ENCODE measurements at regions not wholly inside any gene's neighbourhood (a gene's known extent, or its start where the extent isn't known, plus 50 kb on each side); places are given as distances from the start of the nearest gene placed in this dataset.

DNA sequence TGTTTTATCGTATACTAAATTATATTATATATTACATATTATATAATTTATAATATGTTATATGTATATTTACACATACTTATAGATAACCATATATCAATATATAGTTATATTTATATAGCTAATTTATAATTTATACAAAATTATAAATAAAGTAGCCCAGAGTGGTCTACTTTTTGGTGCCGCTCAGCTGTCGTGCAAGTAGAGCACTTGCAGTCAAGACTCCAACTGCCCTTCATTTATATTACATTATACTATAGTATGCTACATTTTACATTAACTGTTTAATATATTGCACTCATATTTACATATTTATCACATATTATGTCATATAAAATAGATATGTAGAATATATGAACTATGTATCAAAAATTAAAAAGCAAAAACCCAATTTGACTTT is 1124.7 kb upstream of the MIR17HG start:
- Mint-ChIP-seq H3K27ac (ENCODE audit: unreplicated experiment) (no peak overlapping the region), H3K9me3 (ENCODE audit: unreplicated experiment) (no peaks in the 10 kb centered on the region), H3K4me1 (ENCODE audit: low read depth, unreplicated experiment) (no peaks in the 10 kb centered on the region), H3K4me3 (ENCODE audit: unreplicated experiment) (no peak overlapping the region), H3K36me3 (ENCODE audit: unreplicated experiment) (no peaks in the 10 kb centered on the region), H3K27me3 (ENCODE audit: unreplicated experiment) (no peaks in the 10 kb centered on the region)
- DNase-seq = no peak
- TF ChIP-seq, protein P1, sequence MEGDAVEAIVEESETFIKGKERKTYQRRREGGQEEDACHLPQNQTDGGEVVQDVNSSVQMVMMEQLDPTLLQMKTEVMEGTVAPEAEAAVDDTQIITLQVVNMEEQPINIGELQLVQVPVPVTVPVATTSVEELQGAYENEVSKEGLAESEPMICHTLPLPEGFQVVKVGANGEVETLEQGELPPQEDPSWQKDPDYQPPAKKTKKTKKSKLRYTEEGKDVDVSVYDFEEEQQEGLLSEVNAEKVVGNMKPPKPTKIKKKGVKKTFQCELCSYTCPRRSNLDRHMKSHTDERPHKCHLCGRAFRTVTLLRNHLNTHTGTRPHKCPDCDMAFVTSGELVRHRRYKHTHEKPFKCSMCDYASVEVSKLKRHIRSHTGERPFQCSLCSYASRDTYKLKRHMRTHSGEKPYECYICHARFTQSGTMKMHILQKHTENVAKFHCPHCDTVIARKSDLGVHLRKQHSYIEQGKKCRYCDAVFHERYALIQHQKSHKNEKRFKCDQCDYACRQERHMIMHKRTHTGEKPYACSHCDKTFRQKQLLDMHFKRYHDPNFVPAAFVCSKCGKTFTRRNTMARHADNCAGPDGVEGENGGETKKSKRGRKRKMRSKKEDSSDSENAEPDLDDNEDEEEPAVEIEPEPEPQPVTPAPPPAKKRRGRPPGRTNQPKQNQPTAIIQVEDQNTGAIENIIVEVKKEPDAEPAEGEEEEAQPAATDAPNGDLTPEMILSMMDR (IDR thresholded peaks at IDR 0.05; ENCODE audit: partially characterized antibody, unreplicated experiment) = no peak

DNA sequence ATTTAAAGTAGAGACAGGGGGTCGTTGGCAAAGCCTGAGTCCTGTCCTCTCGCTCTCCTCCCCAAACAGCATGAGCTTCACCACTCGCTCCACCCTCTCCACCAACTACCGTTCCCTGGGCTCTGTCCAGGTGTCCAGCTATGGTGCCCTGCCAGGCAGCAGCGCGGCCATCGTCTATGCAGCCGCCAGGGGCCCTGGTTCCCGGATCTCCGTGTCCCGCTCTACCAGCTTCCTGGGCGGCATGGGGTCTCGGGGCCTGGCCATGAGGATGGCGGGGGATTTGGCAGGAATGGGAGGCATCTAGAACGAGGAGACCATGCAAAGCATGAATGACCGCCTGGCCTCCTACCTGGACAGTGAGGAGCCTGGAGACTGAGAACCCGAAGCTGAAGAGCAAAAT is 1117.2 kb upstream of the MIR17HG start:
- no peak overlapping the region for H3K4me3 Mint-ChIP-seq (ENCODE audit: unreplicated experiment)
- H3K9me3 Mint-ChIP-seq (ENCODE audit: unreplicated experiment) = no peaks in the 10 kb centered on the region
- no peak overlapping the region for H3K27ac Mint-ChIP-seq (ENCODE audit: unreplicated experiment)
- no peaks in the 10 kb centered on the region for H3K4me1 Mint-ChIP-seq (ENCODE audit: low read depth, unreplicated experiment)
- H3K27me3 Mint-ChIP-seq (ENCODE audit: unreplicated experiment) = no peaks in the 10 kb centered on the region
- TF ChIP-seq, protein P1 (IDR thresholded peaks at IDR 0.05; ENCODE audit: partially characterized antibody, unreplicated experiment) = no peak
- DNase-seq = no peak
- no peaks in the 10 kb centered on the region for H3K36me3 Mint-ChIP-seq (ENCODE audit: unreplicated experiment)

DNA sequence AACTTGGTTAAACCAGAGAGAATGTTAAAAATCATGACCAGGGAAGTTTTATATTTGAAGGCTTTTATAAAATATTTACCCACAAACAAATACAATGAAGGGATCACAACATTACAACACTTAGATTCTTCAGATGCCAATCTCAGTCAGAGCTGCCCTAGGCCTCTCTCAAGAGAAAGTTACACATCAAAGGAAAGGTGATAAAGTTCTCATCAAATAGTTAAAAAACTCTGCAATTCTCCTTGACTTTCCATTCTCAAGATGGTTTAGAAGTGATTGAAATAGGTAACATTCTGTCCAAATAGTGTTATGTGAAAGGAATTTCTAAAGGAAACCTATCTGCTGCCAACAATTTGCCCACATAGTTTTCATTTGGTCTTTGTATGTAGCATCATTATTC is 1115.2 kb upstream of the MIR17HG start:
- Mint-ChIP-seq H3K4me1 (ENCODE audit: low read depth, unreplicated experiment) (no peaks in the 10 kb centered on the region), H3K36me3 (ENCODE audit: unreplicated experiment) (no peaks in the 10 kb centered on the region), H3K27me3 (ENCODE audit: unreplicated experiment) (no peaks in the 10 kb centered on the region), H3K9me3 (ENCODE audit: unreplicated experiment) (no peaks in the 10 kb centered on the region), H3K4me3 (ENCODE audit: unreplicated experiment) (no peak overlapping the region), H3K27ac (ENCODE audit: unreplicated experiment) (no peak overlapping the region)
- TF ChIP-seq, protein P1 (IDR thresholded peaks at IDR 0.05; ENCODE audit: partially characterized antibody, unreplicated experiment) = no peak
- DNase-seq = no peak

DNA sequence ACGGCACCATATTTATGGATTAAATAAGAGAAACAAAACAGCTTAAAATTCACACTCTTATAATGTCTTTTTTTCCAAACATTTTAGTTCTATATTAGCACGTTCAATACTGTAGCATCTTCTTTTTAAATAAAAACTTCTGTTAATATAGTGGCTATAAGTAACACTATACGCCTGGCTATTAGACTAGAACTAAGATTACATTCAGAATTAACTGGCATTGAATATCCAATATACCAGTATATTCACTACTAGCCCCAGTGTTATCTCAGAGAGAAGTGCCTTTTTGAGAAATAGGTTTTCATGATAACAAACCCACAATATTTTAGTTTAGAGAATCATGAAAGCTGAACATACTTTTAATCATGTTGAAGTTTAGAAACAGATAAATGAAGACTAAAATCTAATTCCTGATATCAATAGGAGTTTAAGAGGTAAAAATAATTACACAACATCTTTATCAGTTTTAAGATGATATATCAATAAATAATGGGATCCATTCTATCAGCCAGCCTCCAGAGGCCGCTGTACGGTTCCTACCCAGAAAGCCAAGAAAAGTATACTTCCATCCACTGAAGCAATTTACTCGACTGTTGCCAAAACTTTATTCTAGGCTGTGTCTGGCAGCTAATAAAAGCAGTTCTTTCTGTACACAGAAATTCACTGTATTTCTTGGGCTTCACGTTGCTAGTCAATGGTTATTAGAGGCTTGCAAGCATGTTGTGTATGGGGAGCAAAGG is 1113.4 kb upstream of the MIR17HG start:
- Mint-ChIP-seq H3K4me3 (ENCODE audit: unreplicated experiment) (no peak overlapping the region), H3K36me3 (ENCODE audit: unreplicated experiment) (no peaks in the 10 kb centered on the region), H3K27me3 (ENCODE audit: unreplicated experiment) (no peaks in the 10 kb centered on the region), H3K27ac (ENCODE audit: unreplicated experiment) (no peak overlapping the region), H3K4me1 (ENCODE audit: low read depth, unreplicated experiment) (no peaks in the 10 kb centered on the region), H3K9me3 (ENCODE audit: unreplicated experiment) (no peaks in the 10 kb centered on the region)
- TF ChIP-seq, protein P1 (IDR thresholded peaks at IDR 0.05; ENCODE audit: partially characterized antibody, unreplicated experiment) = no peak
- DNase-seq = no peak

DNA sequence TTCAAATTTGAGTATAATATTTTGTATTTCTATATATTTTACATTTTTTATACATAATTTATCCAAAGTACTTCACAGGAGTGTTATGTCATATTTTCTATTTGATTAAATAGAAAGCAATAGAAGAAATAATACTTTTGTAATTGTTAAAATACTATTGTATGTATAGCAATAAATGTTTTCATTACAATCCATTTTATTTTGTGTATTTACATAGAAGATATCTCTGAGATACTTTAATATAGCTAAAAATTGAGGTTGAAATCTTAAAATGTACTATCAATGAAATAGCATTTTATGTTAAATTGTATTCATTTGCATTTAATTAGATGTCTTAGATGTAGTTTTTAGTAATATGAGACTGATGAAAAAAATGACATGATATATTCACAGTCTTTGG is 1109.6 kb upstream of the MIR17HG start:
- Mint-ChIP-seq H3K4me3 (ENCODE audit: unreplicated experiment) (no peak overlapping the region), H3K27ac (ENCODE audit: unreplicated experiment) (no peak overlapping the region), H3K27me3 (ENCODE audit: unreplicated experiment) (no peaks in the 10 kb centered on the region), H3K36me3 (ENCODE audit: unreplicated experiment) (no peaks in the 10 kb centered on the region), H3K9me3 (ENCODE audit: unreplicated experiment) (no peaks in the 10 kb centered on the region), H3K4me1 (ENCODE audit: low read depth, unreplicated experiment) (no peaks in the 10 kb centered on the region)
- TF ChIP-seq, protein P1 (IDR thresholded peaks at IDR 0.05; ENCODE audit: partially characterized antibody, unreplicated experiment) = no peak
- no peak for DNase-seq
